Trophoblast cell (in vitro differentiated cells and primary cell): ENCODE measurements at regions not wholly inside any gene's neighbourhood (a gene's known extent, or its start where the extent isn't known, plus 50 kb on each side); places are given as distances from the start of the nearest gene placed in this dataset.

Source experiments
- DNase-seq, 2 donors: peaks; one replicate each; pipeline ENCODE4 v3.0.0-alpha.2; 2016
- H2AFZ ChIP-seq: 2 replicates; pipeline ENCODE4 v1.6.1; 2013; ENCODE audit warnings: low read length, moderate library complexity, mild to moderate bottlenecking; ENCODE audit not compliant: insufficient read depth, poor library complexity
- H2AK5ac ChIP-seq: 2 replicates; pipeline ENCODE4 v1.6.1; 2013; ENCODE audit warnings: mild to moderate bottlenecking, low read length
- H2BK120ac ChIP-seq: 2 replicates; pipeline ENCODE4 v1.6.1; 2013; ENCODE audit warnings: low read length, mild to moderate bottlenecking, moderate library complexity; ENCODE audit not compliant: insufficient read depth, poor library complexity
- H2BK12ac ChIP-seq: 2 replicates; pipeline ENCODE4 v1.6.1; 2013; ENCODE audit warnings: mild to moderate bottlenecking, low read length, moderate library complexity
- H2BK5ac ChIP-seq: 2 replicates; pipeline ENCODE4 v1.6.1; 2013; ENCODE audit warnings: low read length, low read depth, moderate library complexity, mild to moderate bottlenecking; ENCODE audit not compliant: poor library complexity
- H3K14ac ChIP-seq: 2 replicates; pipeline ENCODE4 v1.6.1; 2013; ENCODE audit warnings: mild to moderate bottlenecking, low read length
- H3K18ac ChIP-seq: 2 replicates; pipeline ENCODE4 v1.6.1; 2013; ENCODE audit warnings: mild to moderate bottlenecking, low read length
- H3K23ac ChIP-seq: 2 replicates; pipeline ENCODE4 v1.6.1; 2013; ENCODE audit warnings: low read length
- H3K27ac ChIP-seq: 2 replicates; pipeline ENCODE4 v1.5.1; 2013; ENCODE audit warnings: low read depth, mild to moderate bottlenecking, inconsistent platforms, low read length, moderate library complexity
- H3K27me3 ChIP-seq: 2 replicates; pipeline ENCODE4 v1.6.1; 2013; ENCODE audit warnings: inconsistent platforms, mild to moderate bottlenecking, low read length, moderate library complexity; ENCODE audit not compliant: insufficient read depth
- H3K36me3 ChIP-seq, 2 experiments: 1 replicate in 1 of 2; 2 replicates in 1 of 2; pipeline ENCODE4 v1.6.1; 2013; ENCODE audit warnings: low read length in 2 of 2, mild to moderate bottlenecking in 2 of 2, moderate library complexity in 1 of 2; ENCODE audit not compliant: insufficient read depth in 2 of 2, control insufficient read depth in 1 of 2
- H3K4ac ChIP-seq: 2 replicates; pipeline ENCODE4 v1.6.1; 2013; ENCODE audit warnings: low read depth, mild to moderate bottlenecking, low read length, moderate library complexity
- H3K4me1 ChIP-seq, 2 experiments: 1 replicate in 1 of 2; 2 replicates in 1 of 2; pipeline ENCODE4 v1.6.1; 2013; ENCODE audit warnings: low read length in 2 of 2, mild to moderate bottlenecking in 2 of 2, moderate library complexity in 1 of 2; ENCODE audit not compliant: insufficient read depth in 2 of 2, control insufficient read depth in 1 of 2
- H3K4me2 ChIP-seq: 2 replicates; pipeline ENCODE4 v1.6.1; 2013; ENCODE audit warnings: inconsistent platforms, mild to moderate bottlenecking, low read length, moderate library complexity
- H3K4me3 ChIP-seq: 2 replicates; pipeline ENCODE4 v1.5.1; 2013; ENCODE audit warnings: mild to moderate bottlenecking, low read depth, low read length, inconsistent platforms
- H3K79me1 ChIP-seq: one replicate; pipeline ENCODE4 v1.6.1; 2013; ENCODE audit warnings: low read length
- H3K79me2 ChIP-seq: 2 replicates; pipeline ENCODE4 v1.6.1; 2013; ENCODE audit warnings: low read length, mild to moderate bottlenecking; ENCODE audit not compliant: control insufficient read depth, insufficient read depth, poor library complexity
- H3K9ac ChIP-seq: 2 replicates; pipeline ENCODE4 v1.6.1; 2013; ENCODE audit warnings: mild to moderate bottlenecking, low read length
- H3K9me3 ChIP-seq: 2 replicates; pipeline ENCODE4 v1.6.1; 2013; ENCODE audit warnings: low read depth, mild to moderate bottlenecking, control low read depth, inconsistent platforms, low read length; ENCODE audit not compliant: insufficient read depth
- H4K12ac ChIP-seq: 2 replicates; pipeline ENCODE4 v1.6.1; 2013; ENCODE audit warnings: low read depth, mild to moderate bottlenecking, low read length, moderate library complexity
- H4K8ac ChIP-seq: 2 replicates; pipeline ENCODE4 v1.6.1; 2013; ENCODE audit warnings: low read depth, mild to moderate bottlenecking, low read length, moderate library complexity
- H4K91ac ChIP-seq: one replicate; pipeline ENCODE4 v1.6.1; 2013; ENCODE audit warnings: low read depth, mild to moderate bottlenecking, low read length, moderate library complexity
- WGBS: extraction: QIAGEN DNeasy Blood & Tissue Kit; methylation state at CpG from one replicate; pipeline ENCODE4 v1.1.7; 2013; ENCODE audit warnings: missing lambda C conversion rate; ENCODE audit not compliant: insufficient read length, insufficient coverage; ENCODE audit errors: extremely low coverage; 5-methylcytosine and 5-hydroxymethylcytosine counted together

GRCh38 chr5:173689737-173690360 is 73.4 kb upstream of the BOD1 start:
- Histone ChIP-seq H2AK5ac (no peak overlapping the region), H4K91ac (no peak overlapping the region), H4K12ac (no peak overlapping the region), H3K79me1 (no peaks in the 10 kb centered on the region), H3K18ac (no peak overlapping the region), H4K8ac (no peak overlapping the region), H2BK12ac (no peak overlapping the region), H3K79me2 (no peaks in the 10 kb centered on the region), H2BK120ac (no peak overlapping the region), H2BK5ac (no peak overlapping the region), H3K27me3 (no peaks in the 10 kb centered on the region), H3K4me1 (peaks cover 0 to 10% of the 10 kb centered on the region in 2 experiments), H3K9me3 (no peaks in the 10 kb centered on the region), H3K9ac (no peak overlapping the region), H3K23ac (no peak overlapping the region), H3K4ac (no peak overlapping the region), H3K4me3 (no peak overlapping the region), H3K14ac (no peak overlapping the region), H3K4me2 (no peak overlapping the region), H2AFZ (no peak overlapping the region), H3K27ac (no peak overlapping the region), H3K36me3 (no peaks in the 10 kb centered on the region)
- no peak for DNase-seq
- no CpG with 5 or more reads among the region's 12 CpGs for WGBS

- Histone ChIP-seq H4K91ac (no peak overlapping the region), H3K14ac (no peak overlapping the region), H3K36me3 (no peaks in the 10 kb centered on the region), H3K27ac (no peak overlapping the region), H2BK12ac (no peak overlapping the region), H3K79me2 (no peaks in the 10 kb centered on the region), H3K4me3 (no peak overlapping the region), H4K8ac (no peak overlapping the region), H3K23ac (no peak overlapping the region), H3K79me1 (no peaks in the 10 kb centered on the region), H3K9me3 (no peaks in the 10 kb centered on the region), H3K18ac (no peak overlapping the region), H3K4me2 (no peak overlapping the region), H3K4ac (no peak overlapping the region), H3K27me3 (no peaks in the 10 kb centered on the region), H2AFZ (no peak overlapping the region), H2BK5ac (no peak overlapping the region), H2BK120ac (no peak overlapping the region), H3K4me1 (peaks cover 0 to 10% of the 10 kb centered on the region in 2 experiments), H2AK5ac (no peak overlapping the region), H4K12ac (no peak overlapping the region), H3K9ac (no peak overlapping the region)
- DNase-seq, result no peak
These were observed 75.5 kb upstream of the BOD1 start for GRCh38 chr5:173691931-173692330.

GRCh38 chr5:173693670-173694069 is 77.2 kb upstream of the BOD1 start:
- Histone ChIP-seq H3K14ac (no peak overlapping the region), H3K79me1 (no peaks in the 10 kb centered on the region), H3K36me3 (no peaks in the 10 kb centered on the region), H3K9me3 (no peaks in the 10 kb centered on the region), H3K27ac (no peak overlapping the region), H3K4me3 (no peak overlapping the region), H4K91ac (no peak overlapping the region), H4K8ac (no peak overlapping the region), H2BK12ac (no peak overlapping the region), H2BK5ac (no peak overlapping the region), H3K9ac (no peak overlapping the region), H2AK5ac (no peak overlapping the region), H3K4me2 (no peak overlapping the region), H3K4ac (no peak overlapping the region), H3K27me3 (no peaks in the 10 kb centered on the region), H2AFZ (no peak overlapping the region), H4K12ac (no peak overlapping the region), H3K23ac (no peak overlapping the region), H3K4me1 (peaks cover 0 to 10% of the 10 kb centered on the region in 2 experiments), H2BK120ac (no peak overlapping the region), H3K18ac (no peak overlapping the region), H3K79me2 (no peaks in the 10 kb centered on the region)
- WGBS, result no CpG with 5 or more reads among the region's 5 CpGs
- DNase-seq, result no peak

- no peaks in the 10 kb centered on the region for H3K27me3 ChIP-seq
- no peak overlapping the region for H3K27ac ChIP-seq
- H3K4me2 ChIP-seq, result no peak overlapping the region
- no peak overlapping the region for H4K12ac ChIP-seq
- H3K14ac ChIP-seq, result no peak overlapping the region
- no peaks in the 10 kb centered on the region for H3K79me1 ChIP-seq
- H3K18ac ChIP-seq, result no peak overlapping the region
- H3K23ac ChIP-seq, result no peak overlapping the region
- no peak overlapping the region for H4K8ac ChIP-seq
- H3K79me2 ChIP-seq, result no peaks in the 10 kb centered on the region
- WGBS, result no CpG with 5 or more reads among the region's 3 CpGs
- no peak overlapping the region for H3K4ac ChIP-seq
- H3K9ac ChIP-seq, result no peak overlapping the region
- H2BK5ac ChIP-seq, result no peak overlapping the region
- H3K4me1 ChIP-seq, result no peaks in the 10 kb centered on the region
- H2BK12ac ChIP-seq, result no peak overlapping the region
- H3K36me3 ChIP-seq, result no peaks in the 10 kb centered on the region
- no peak for DNase-seq
- no peak overlapping the region for H2BK120ac ChIP-seq
- no peaks in the 10 kb centered on the region for H3K9me3 ChIP-seq
- H3K4me3 ChIP-seq, result no peak overlapping the region
- H4K91ac ChIP-seq, result no peak overlapping the region
- no peak overlapping the region for H2AK5ac ChIP-seq
- no peak overlapping the region for H2AFZ ChIP-seq
These were observed 79.8 kb upstream of the BOD1 start for GRCh38 chr5:173696216-173696615.
